Ovary (tissue), 7 donors: ENCODE measurements at regions not wholly inside any gene's neighbourhood (a gene's known extent, or its start where the extent isn't known, plus 50 kb on each side); places are given as distances from the start of the nearest gene placed in this dataset.

Source experiments
- DNase-seq, 5 donors: peaks; one replicate each; pipeline ENCODE4 v3.0.0-alpha.2; 2019 to 2020
- H3K27ac ChIP-seq, 2 donors: fragments of 200-600 bp; one replicate each; pipeline versions ENCODE4 v1.5.1 to v1.8.0; 2019 to 2022
- H3K27me3 ChIP-seq: fragments of 200-600 bp; one replicate; pipeline ENCODE4 v1.8.0; 2022
- H3K36me3 ChIP-seq: fragments of 200-600 bp; sonication (generic); one replicate; pipeline ENCODE4 v1.5.1; 2019
- H3K4me1 ChIP-seq: one replicate; pipeline ENCODE4 v1.8.1; 2013; ENCODE audit warnings: mild to moderate bottlenecking, moderate library complexity; ENCODE audit not compliant: insufficient read depth
- H3K4me3 ChIP-seq: fragments of 200-600 bp; sonication (generic); one replicate; pipeline ENCODE4 v1.5.1; 2017
- H3K9me3 ChIP-seq, 2 donors: fragments of 200-600 bp in 1 of 2; sonication (generic) in 1 of 2; one replicate each; pipeline versions ENCODE4 v1.5.1 to v1.8.1; 2013 to 2019; ENCODE audit warnings: mild to moderate bottlenecking in 1 of 2, moderate library complexity in 1 of 2
- CTCF ChIP-seq, 3 donors: fragments of 450-650 bp in 2 of 3; fragments of 200-600 bp in 1 of 3; IDR thresholded peaks; one replicate each; pipeline versions ENCODE4 v1.5.1 to v1.8.0; 2016 to 2022; ENCODE audit warnings: antibody characterized with exemption in 3 of 3, mild to moderate bottlenecking in 1 of 3
- EP300 ChIP-seq: sonication (generic); formaldehyde crosslinking; IDR thresholded peaks from one replicate; pipeline ENCODE4 v1.6.1; 2017; ENCODE audit warnings: antibody characterized with exemption
- POLR2A ChIP-seq: fragments of 450-650 bp; IDR thresholded peaks from one replicate; pipeline ENCODE4 v1.6.1; 2017; ENCODE audit warnings: antibody characterized with exemption, mild to moderate bottlenecking, moderate library complexity
- WGBS, 3 donors: extraction: QIAGEN DNeasy Blood & Tissue Kit in 1 of 3; methylation state at CpG; one replicate each; pipeline versions ENCODE4 v1.1.5 to v1.1.7; 2013 to 2017; 5-methylcytosine and 5-hydroxymethylcytosine counted together
- intact Hi-C, 4 donors: fragments of 100-400 bp; cut with DNase I; formaldehyde crosslinking; loops; one replicate each; pipeline versions ENCODE4 v1.11.0 to v1.15.1; 2022 to 2023
- donor health status: DM: no; HTN: no; CAD: no; lungs with moderate emphysema.
- donor health status: DM: no; HTN: no; CAD: no.
- donor health status: Bipolar disorder and iron deficiency.
- donor health status: DM: no; HTN: no; CAD: no.
- donor health status: DM: yes; HTN: yes; CAD: no.

- H3K27ac ChIP-seq: no peak overlapping the region
- no peaks in the 10 kb centered on the region for H3K27me3 ChIP-seq
- no peaks in the 10 kb centered on the region for H3K4me1 ChIP-seq
- intact Hi-C loops: no loop called here
- no peak for TF ChIP-seq EP300
- no peak for TF ChIP-seq CTCF (IDR thresholded peaks at IDR 0.05)
- TF ChIP-seq POLR2A: no peak
- H3K36me3 ChIP-seq: no peaks in the 10 kb centered on the region
- H3K4me3 ChIP-seq: no peak overlapping the region
- whole genome bisulfite sequencing, 3 donors: 42 to 45% (median 44%) methylated on average over 3 of the region's 3 CpGs
- no peaks in the 10 kb centered on the region for H3K9me3 ChIP-seq
- no peak for DNase-seq
These were observed 213.9 kb downstream of the TMEM167A start for GRCh38 chr5:82863266-82863665.

DNA sequence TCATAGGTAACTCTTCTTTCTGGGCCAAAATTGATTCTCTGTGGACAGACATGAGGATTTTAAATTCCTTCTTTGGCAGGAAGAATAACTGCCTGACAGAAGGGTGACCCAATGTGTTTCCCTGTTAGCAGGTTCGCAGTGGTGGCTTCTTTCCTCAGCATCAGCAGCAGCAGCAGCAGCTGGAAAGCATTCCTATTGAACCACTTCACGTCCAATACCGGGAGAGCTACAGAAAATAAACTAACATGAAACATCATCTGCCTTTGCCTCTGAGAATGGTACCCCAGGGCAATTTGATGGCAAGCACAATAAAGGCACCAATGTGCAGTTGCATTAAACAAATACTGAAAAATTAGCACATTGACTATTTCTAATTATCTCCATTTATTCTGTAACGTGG, 214.5 kb downstream of the TMEM167A start:
- Histone ChIP-seq H3K9me3 (no peaks in the 10 kb centered on the region), H3K27me3 (no peaks in the 10 kb centered on the region), H3K36me3 (no peaks in the 10 kb centered on the region), H3K4me3 (no peak overlapping the region), H3K4me1 (no peaks in the 10 kb centered on the region), H3K27ac (no peak overlapping the region)
- intact Hi-C loops: no loop called here
- no peak for DNase-seq
- 68 to 70% (median 69%) methylated on average over 4 of the region's 4 CpGs for WGBS, 3 donors
- no peak for TF ChIP-seq CTCF (IDR thresholded peaks at IDR 0.05)
- TF ChIP-seq EP300: no peak
- no peak for TF ChIP-seq POLR2A

GRCh38 chr5:82862261-82862660, 214.9 kb downstream of the TMEM167A start:
- no peaks in the 10 kb centered on the region for H3K4me1 ChIP-seq
- H3K36me3 ChIP-seq: no peaks in the 10 kb centered on the region
- H3K27ac ChIP-seq: no peak overlapping the region
- WGBS, 3 donors: 87 to 91% (median 91%) methylated on average over 4 of the region's 4 CpGs
- intact Hi-C loops: no loop called here
- H3K4me3 ChIP-seq: no peak overlapping the region
- H3K9me3 ChIP-seq: no peaks in the 10 kb centered on the region
- no peaks in the 10 kb centered on the region for H3K27me3 ChIP-seq
- TF ChIP-seq EP300: no peak
- no peak for TF ChIP-seq POLR2A
- TF ChIP-seq CTCF (IDR thresholded peaks at IDR 0.05): no peak
- DNase-seq: no peak

- no peak for TF ChIP-seq POLR2A
- no peak for TF ChIP-seq CTCF (IDR thresholded peaks at IDR 0.05)
- no peak for TF ChIP-seq EP300
- intact Hi-C loops: no loop called here
These were observed 215.5 kb downstream of the TMEM167A start for GRCh38 chr5:82861701-82862100.

More at GRCh38 chr5:82861701-82862100, 215.5 kb downstream of the TMEM167A start:
- Histone ChIP-seq H3K4me3 (no peak overlapping the region), H3K9me3 (no peaks in the 10 kb centered on the region), H3K4me1 (no peaks in the 10 kb centered on the region), H3K27ac (no peak overlapping the region), H3K27me3 (no peaks in the 10 kb centered on the region), H3K36me3 (no peaks in the 10 kb centered on the region)
- no peak for DNase-seq
- 95 to 98% (median 98%) methylated on average over 4 of the region's 4 CpGs for WGBS, 3 donors
